ENCODE measurements at regions not wholly inside any gene's neighbourhood (a gene's known extent, or its start where the extent isn't known, plus 50 kb on each side); places are given as distances from the start of the nearest gene placed in this dataset.

- no peak for TF ChIP-seq SALL2 (tag by site-specific recombination; IDR thresholded peaks at IDR 0.05; ENCODE audit: borderline replicate concordance)
- TF ChIP-seq TCF7L2 (IDR thresholded peaks at IDR 0.05; ENCODE audit: borderline replicate concordance, low read depth, low read length) = no peak
- TF ChIP-seq CTCF (tag by site-specific recombination; IDR thresholded peaks at IDR 0.05) = no peak
- no peak for TF ChIP-seq EGR2 (tag by site-specific recombination; IDR thresholded peaks at IDR 0.05; ENCODE audit: low read depth)
- no peak for TF ChIP-seq ZNF560 (tag by site-specific recombination; IDR thresholded peaks at IDR 0.05; ENCODE audit: borderline replicate concordance)
- TF ChIP-seq ZNF521 (tag by site-specific recombination; IDR thresholded peaks at IDR 0.05) = no peak
- TF ChIP-seq GLIS2 (tag by site-specific recombination; IDR thresholded peaks at IDR 0.05) = no peak
- no peak for TF ChIP-seq ATF2 (tag by site-specific recombination; IDR thresholded peaks at IDR 0.05; ENCODE audit: low read depth)
- no peak for TF ChIP-seq PRDM10 (tag by site-specific recombination; IDR thresholded peaks at IDR 0.05)
- TF ChIP-seq PRDM1 (tag by site-specific recombination; IDR thresholded peaks at IDR 0.05) = no peak
- TF ChIP-seq ZNF776 (tag by site-specific recombination; IDR thresholded peaks at IDR 0.05; ENCODE audit: borderline replicate concordance) = no peak
- no peak for TF ChIP-seq ZNF571 (tag by site-specific recombination; IDR thresholded peaks at IDR 0.05)
Measured at GRCh38 chr6:105929626-105930025, 156.5 kb upstream of the PRDM1 start.
